HCEC 1CT (cell line): ENCODE measurements at regions not wholly inside any gene's neighbourhood (a gene's known extent, or its start where the extent isn't known, plus 50 kb on each side); places are given as distances from the start of the nearest gene placed in this dataset.
"Not testable (repeated sequence)": the region's sequence is repeated elsewhere in the genome, so short reads cannot be mapped to it uniquely, and the experiment has no call there.

Source experiments
- DNase-seq: peaks from one replicate; pipeline ENCODE4 v3.0.0-alpha.2; 2017

- DNase-seq = no peak
Measured at GRCh38 chr11:134840945-134841344, 428.9 kb upstream of the B3GAT1 start.

- DNase-seq = not testable (repeated sequence)
Measured at GRCh38 chr11:134840165-134840564, 428.1 kb upstream of the B3GAT1 start.

GRCh38 chr11:134838708-134839107 is 426.7 kb upstream of the B3GAT1 start:
- DNase-seq = no peak

- DNase-seq = no peak
Measured at GRCh38 chr11:134837887-134838232, 425.8 kb upstream of the B3GAT1 start.

- DNase-seq = no peak
Measured at GRCh38 chr11:134837166-134837886, 425.3 kb upstream of the B3GAT1 start.

GRCh38 chr11:134836561-134836960 is 424.5 kb upstream of the B3GAT1 start:
- DNase-seq = no peak

- no peak for DNase-seq
Measured at GRCh38 chr11:134835561-134835960, 423.5 kb upstream of the B3GAT1 start.

- DNase-seq = no peak
Measured at GRCh38 chr11:134830312-134830711, 418.3 kb upstream of the B3GAT1 start.

GRCh38 chr11:134823970-134824369 is 411.9 kb upstream of the B3GAT1 start:
- no peak for DNase-seq

- no peak for DNase-seq
Measured at GRCh38 chr11:134822897-134823296, 410.9 kb upstream of the B3GAT1 start.

- no peak for DNase-seq
Measured at GRCh38 chr11:134821422-134821821, 409.4 kb upstream of the B3GAT1 start.

- DNase-seq = no peak
Measured at GRCh38 chr11:134819041-134819440, 407.0 kb upstream of the B3GAT1 start.

GRCh38 chr11:134818516-134818915 is 406.5 kb upstream of the B3GAT1 start:
- DNase-seq = no peak

- DNase-seq = no peak
Measured at GRCh38 chr11:134815404-134815803, 403.4 kb upstream of the B3GAT1 start.

GRCh38 chr11:134807997-134808396 is 396.0 kb upstream of the B3GAT1 start:
- no peak for DNase-seq

- DNase-seq = no peak
Measured at GRCh38 chr11:134802598-134802997, 390.6 kb upstream of the B3GAT1 start.

- DNase-seq = no peak
Measured at GRCh38 chr11:134802116-134802515, 390.1 kb upstream of the B3GAT1 start.

- no peak for DNase-seq
Measured at GRCh38 chr11:134801570-134801969, 389.5 kb upstream of the B3GAT1 start.

- no peak for DNase-seq
Measured at GRCh38 chr11:134800826-134801225, 388.8 kb upstream of the B3GAT1 start.

- no peak for DNase-seq
Measured at GRCh38 chr11:134800130-134800529, 388.1 kb upstream of the B3GAT1 start.

GRCh38 chr11:134799386-134799785 is 387.3 kb upstream of the B3GAT1 start:
- no peak for DNase-seq

GRCh38 chr11:134797411-134798089 is 385.5 kb upstream of the B3GAT1 start:
- DNase-seq = no peak

GRCh38 chr11:134795017-134795416 is 383.0 kb upstream of the B3GAT1 start:
- no peak for DNase-seq

GRCh38 chr11:134794192-134794591 is 382.1 kb upstream of the B3GAT1 start:
- DNase-seq = no peak

GRCh38 chr11:134792677-134793076 is 380.6 kb upstream of the B3GAT1 start:
- DNase-seq = no peak
